Breast epithelium (tissue), 3 donors: ENCODE measurements at regions not wholly inside any gene's neighbourhood (a gene's known extent, or its start where the extent isn't known, plus 50 kb on each side); places are given as distances from the start of the nearest gene placed in this dataset.

Source experiments
- CTCF ChIP-seq, 3 donors: fragments of 450-650 bp; IDR thresholded peaks; one replicate each; pipeline ENCODE4 v1.5.1; 2016 to 2017; ENCODE audit warnings: antibody characterized with exemption in 3 of 3, mild to moderate bottlenecking in 3 of 3, moderate library complexity in 3 of 3
- POLR2A ChIP-seq: fragments of 450-650 bp; IDR thresholded peaks from one replicate; pipeline ENCODE4 v1.6.1; 2016; ENCODE audit warnings: antibody characterized with exemption, mild to moderate bottlenecking, moderate library complexity
- POLR2AphosphoS5 ChIP-seq, 3 donors: sonication (generic); formaldehyde crosslinking; IDR thresholded peaks; one replicate each; pipeline ENCODE4 v1.6.1; 2017; ENCODE audit warnings: antibody characterized with exemption in 3 of 3

GRCh38 chr6:139584599-139584998 is 210.2 kb upstream of the CITED2 start:
- TF ChIP-seq POLR2AphosphoS5 (IDR thresholded peaks at IDR 0.05) = no peak
- no peak for TF ChIP-seq CTCF (IDR thresholded peaks at IDR 0.05)
- TF ChIP-seq POLR2A = no peak
